ENCODE measurements at regions not wholly inside any gene's neighbourhood (a gene's known extent, or its start where the extent isn't known, plus 50 kb on each side); places are given as distances from the start of the nearest gene placed in this dataset.

GRCh38 chr1:98103617-98104285 lies 182.9 kb upstream of the DPYD start:
- no peak for DNase-seq

- no peak for DNase-seq
Measured at GRCh38 chr1:98102345-98103030, 181.7 kb upstream of the DPYD start.

- DNase-seq: no peak
Measured at GRCh38 chr1:98101364-98101763, 180.5 kb upstream of the DPYD start.

- DNase-seq: no peak
Measured at GRCh38 chr1:98099501-98099900, 178.7 kb upstream of the DPYD start.

GRCh38 chr1:98098473-98098872 lies 177.6 kb upstream of the DPYD start:
- DNase-seq: no peak

- DNase-seq: no peak
Measured at GRCh38 chr1:98090351-98090750, 169.5 kb upstream of the DPYD start.

GRCh38 chr1:98088381-98088780 lies 167.5 kb upstream of the DPYD start:
- DNase-seq: no peak

- DNase-seq: no peak
Measured at GRCh38 chr1:98086796-98087441, 166.1 kb upstream of the DPYD start.

- DNase-seq: no peak
Measured at GRCh38 chr1:98086156-98086555, 165.3 kb upstream of the DPYD start.

- DNase-seq: no peak
Measured at GRCh38 chr1:98084188-98084587, 163.4 kb upstream of the DPYD start.

GRCh38 chr1:98081944-98082343 lies 161.1 kb upstream of the DPYD start:
- no peak for DNase-seq

- DNase-seq: no peak
Measured at GRCh38 chr1:98078596-98078995, 157.8 kb upstream of the DPYD start.

- DNase-seq: no peak
Measured at GRCh38 chr1:98077691-98078090, 156.9 kb upstream of the DPYD start.

- no peak for DNase-seq
Measured at GRCh38 chr1:98075626-98076025, 154.8 kb upstream of the DPYD start.

- no peak for DNase-seq
Measured at GRCh38 chr1:98073823-98074222, 153.0 kb upstream of the DPYD start.

- DNase-seq: no peak
Measured at GRCh38 chr1:98073106-98073505, 152.3 kb upstream of the DPYD start.

GRCh38 chr1:98072047-98072446 lies 151.2 kb upstream of the DPYD start:
- DNase-seq: no peak

GRCh38 chr1:98068016-98068415 lies 147.2 kb upstream of the DPYD start:
- no peak for DNase-seq

- DNase-seq: no peak
Measured at GRCh38 chr1:98066911-98067310, 146.1 kb upstream of the DPYD start.

- DNase-seq: no peak
Measured at GRCh38 chr1:98059620-98060019, 138.8 kb upstream of the DPYD start.

- no peak for DNase-seq
Measured at GRCh38 chr1:98058676-98059075, 137.8 kb upstream of the DPYD start.

- no peak for DNase-seq
Measured at GRCh38 chr1:98057236-98057910, 136.5 kb upstream of the DPYD start.

GRCh38 chr1:98056781-98057180 lies 135.9 kb upstream of the DPYD start:
- DNase-seq: no peak

GRCh38 chr1:98055457-98055856 lies 134.6 kb upstream of the DPYD start:
- DNase-seq: no peak

Data from stimulated activated CD4-positive, alpha-beta T cell treated with anti-CD3 and anti-CD28 coated beads, Interleukin-4, amount 100 ng/mL, for 1 hour (primary cell).